ENCODE measurements at regions not wholly inside any gene's neighbourhood (a gene's known extent, or its start where the extent isn't known, plus 50 kb on each side); places are given as distances from the start of the nearest gene placed in this dataset.
"Not testable (repeated sequence)": the region's sequence is repeated elsewhere in the genome, so short reads cannot be mapped to it uniquely, and the experiment has no call there.

GRCh38 chr13:104937881-104938280, 1597.6 kb downstream of the EFNB2 start:
- no peaks in the 10 kb centered on the region for H3K36me3 Mint-ChIP-seq (ENCODE audit: low read depth)
- ChIA-PET CTCF (no interaction called here), POLR2A (no interaction called here)
- no peak overlapping the region for H3K4me3 Mint-ChIP-seq
- no peaks in the 10 kb centered on the region for H3K9me3 Mint-ChIP-seq
- no peaks in the 10 kb centered on the region for H3K27me3 Mint-ChIP-seq
- no peak overlapping the region for H3K27ac Mint-ChIP-seq
- no peaks in the 10 kb centered on the region for H3K4me1 Mint-ChIP-seq
- DNase-seq: no peak

GRCh38 chr13:104936304-104936703, 1599.2 kb downstream of the EFNB2 start:
- ChIA-PET POLR2A (no interaction called here), CTCF (no interaction called here)
- Mint-ChIP-seq H3K9me3 (no peaks in the 10 kb centered on the region), H3K4me1 (no peaks in the 10 kb centered on the region), H3K4me3 (no peak overlapping the region), H3K27ac (no peak overlapping the region), H3K27me3 (no peaks in the 10 kb centered on the region), H3K36me3 (ENCODE audit: low read depth) (no peaks in the 10 kb centered on the region)
- DNase-seq: no peak

GRCh38 chr13:104920513-104920912, 1614.9 kb downstream of the EFNB2 start:
- H3K27ac Mint-ChIP-seq; H3K36me3 Mint-ChIP-seq (ENCODE audit: low read depth); DNase-seq; H3K4me3 Mint-ChIP-seq; CTCF ChIA-PET; H3K27me3 Mint-ChIP-seq; H3K4me1 Mint-ChIP-seq; POLR2A ChIA-PET: not testable (repeated sequence)
- H3K9me3 Mint-ChIP-seq: peaks cover 13% of the 10 kb centered on the region

GRCh38 chr13:104920091-104920490, 1615.4 kb downstream of the EFNB2 start:
- Mint-ChIP-seq H3K4me3 (no peak overlapping the region), H3K27ac (no peak overlapping the region)
- POLR2A ChIA-PET: no interaction called here

GRCh38 chr13:104900191-104900817, 1635.2 kb downstream of the EFNB2 start:
- POLR2A ChIA-PET: no interaction called here
- CTCF ChIA-PET: no interaction called here
- H3K27ac Mint-ChIP-seq: no peak overlapping the region
- H3K9me3 Mint-ChIP-seq: no peaks in the 10 kb centered on the region
- H3K4me1 Mint-ChIP-seq: no peaks in the 10 kb centered on the region
- no peaks in the 10 kb centered on the region for H3K27me3 Mint-ChIP-seq
- DNase-seq: no peak
- H3K4me3 Mint-ChIP-seq: no peak overlapping the region
- no peaks in the 10 kb centered on the region for H3K36me3 Mint-ChIP-seq (ENCODE audit: low read depth)

More at GRCh38 chr13:104920091-104920490, 1615.4 kb downstream of the EFNB2 start:
- no peaks in the 10 kb centered on the region for H3K27me3 Mint-ChIP-seq
- CTCF ChIA-PET: no interaction called here
- H3K4me1 Mint-ChIP-seq: no peaks in the 10 kb centered on the region
- no peak for DNase-seq
- H3K36me3 Mint-ChIP-seq (ENCODE audit: low read depth): no peaks in the 10 kb centered on the region
- peaks cover 13% of the 10 kb centered on the region for H3K9me3 Mint-ChIP-seq

GRCh38 chr13:104898484-104898883, 1637.0 kb downstream of the EFNB2 start:
- ChIA-PET POLR2A (no interaction called here), CTCF (no interaction called here)
- Mint-ChIP-seq H3K4me1 (no peaks in the 10 kb centered on the region), H3K36me3 (ENCODE audit: low read depth) (no peaks in the 10 kb centered on the region), H3K4me3 (no peak overlapping the region), H3K27me3 (no peaks in the 10 kb centered on the region), H3K9me3 (no peaks in the 10 kb centered on the region), H3K27ac (no peak overlapping the region)
- DNase-seq: no peak

- Mint-ChIP-seq H3K27ac (no peak overlapping the region), H3K4me1 (no peaks in the 10 kb centered on the region), H3K36me3 (ENCODE audit: low read depth) (no peaks in the 10 kb centered on the region), H3K4me3 (no peak overlapping the region), H3K9me3 (no peaks in the 10 kb centered on the region), H3K27me3 (no peaks in the 10 kb centered on the region)
- DNase-seq: no peak
- POLR2A ChIA-PET: no interaction called here
- CTCF ChIA-PET: no interaction called here
These were observed 1639.9 kb downstream of the EFNB2 start for GRCh38 chr13:104895521-104895920.

GRCh38 chr13:104875038-104875754, 1660.3 kb downstream of the EFNB2 start:
- H3K4me3 Mint-ChIP-seq: no peak overlapping the region
- POLR2A ChIA-PET: no interaction called here
- H3K36me3 Mint-ChIP-seq (ENCODE audit: low read depth): no peaks in the 10 kb centered on the region
- no peaks in the 10 kb centered on the region for H3K27me3 Mint-ChIP-seq
- H3K27ac Mint-ChIP-seq: no peak overlapping the region
- H3K9me3 Mint-ChIP-seq: no peaks in the 10 kb centered on the region
- no peaks in the 10 kb centered on the region for H3K4me1 Mint-ChIP-seq
- no peak for DNase-seq
- CTCF ChIA-PET: no interaction called here

GRCh38 chr13:104872153-104872552, 1663.3 kb downstream of the EFNB2 start:
- no peak for DNase-seq
- Mint-ChIP-seq H3K27me3 (no peaks in the 10 kb centered on the region), H3K4me1 (peaks cover 6% of the 10 kb centered on the region), H3K4me3 (no peak overlapping the region), H3K27ac (no peak overlapping the region), H3K9me3 (no peaks in the 10 kb centered on the region), H3K36me3 (ENCODE audit: low read depth) (no peaks in the 10 kb centered on the region)
- POLR2A ChIA-PET: no interaction called here
- CTCF ChIA-PET: no interaction called here

GRCh38 chr13:104871456-104871855, 1664.0 kb downstream of the EFNB2 start:
- Mint-ChIP-seq H3K4me3 (no peak overlapping the region), H3K27me3 (no peaks in the 10 kb centered on the region), H3K9me3 (no peaks in the 10 kb centered on the region), H3K4me1 (peaks cover 6% of the 10 kb centered on the region), H3K36me3 (ENCODE audit: low read depth) (no peaks in the 10 kb centered on the region), H3K27ac (no peak overlapping the region)
- POLR2A ChIA-PET: no interaction called here
- DNase-seq: no peak
- CTCF ChIA-PET: no interaction called here

GRCh38 chr13:104869501-104869900, 1666.0 kb downstream of the EFNB2 start:
- ChIA-PET POLR2A (no interaction called here), CTCF (no interaction called here)
- Mint-ChIP-seq H3K4me3 (no peak overlapping the region), H3K27ac (no peak overlapping the region), H3K27me3 (no peaks in the 10 kb centered on the region), H3K4me1 (peaks cover 6% of the 10 kb centered on the region), H3K9me3 (no peaks in the 10 kb centered on the region), H3K36me3 (ENCODE audit: low read depth) (no peaks in the 10 kb centered on the region)
- DNase-seq: no peak

GRCh38 chr13:104868806-104869205, 1666.7 kb downstream of the EFNB2 start:
- Mint-ChIP-seq H3K4me1 (peaks cover 6% of the 10 kb centered on the region), H3K4me3 (no peak overlapping the region), H3K27me3 (no peaks in the 10 kb centered on the region), H3K36me3 (ENCODE audit: low read depth) (no peaks in the 10 kb centered on the region), H3K9me3 (no peaks in the 10 kb centered on the region), H3K27ac (no peak overlapping the region)
- POLR2A ChIA-PET: no interaction called here
- DNase-seq: no peak
- CTCF ChIA-PET: no interaction called here

GRCh38 chr13:104855581-104855980, 1679.9 kb downstream of the EFNB2 start:
- Mint-ChIP-seq H3K9me3 (no peaks in the 10 kb centered on the region), H3K36me3 (ENCODE audit: low read depth) (no peaks in the 10 kb centered on the region), H3K27ac (no peak overlapping the region), H3K4me1 (no peaks in the 10 kb centered on the region), H3K4me3 (no peak overlapping the region), H3K27me3 (no peaks in the 10 kb centered on the region)
- ChIA-PET CTCF (no interaction called here), POLR2A (no interaction called here)
- no peak for DNase-seq

- Mint-ChIP-seq H3K27me3 (no peaks in the 10 kb centered on the region), H3K4me3 (no peak overlapping the region), H3K36me3 (ENCODE audit: low read depth) (no peaks in the 10 kb centered on the region), H3K9me3 (no peaks in the 10 kb centered on the region), H3K4me1 (no peaks in the 10 kb centered on the region), H3K27ac (no peak overlapping the region)
- DNase-seq: no peak
- ChIA-PET CTCF (no interaction called here), POLR2A (no interaction called here)
These were observed 1680.8 kb downstream of the EFNB2 start for GRCh38 chr13:104854698-104855097.
